AG10803 (cell line): ENCODE measurements at regions not wholly inside any gene's neighbourhood (a gene's known extent, or its start where the extent isn't known, plus 50 kb on each side); places are given as distances from the start of the nearest gene placed in this dataset.

Experiments used
- DNase-seq: peaks from one replicate; pipeline ENCODE4 v3.0.0; 2010; ENCODE audit warnings: low read depth
- H3K4me3 ChIP-seq: 2 replicates; pipeline ENCODE4 v1.5.1; 2011; ENCODE audit warnings: mild to moderate bottlenecking, low read length, control low read depth
- CTCF ChIP-seq: conservative IDR thresholded peaks from 2 replicates; pipeline ENCODE4 v1.5.1; 2011; ENCODE audit warnings: mild to moderate bottlenecking, low read length, control low read depth, inconsistent platforms

GRCh38 chr5:133761632-133762031 lies 149.3 kb upstream of the FSTL4 start:
- TF ChIP-seq CTCF = no peak
- DNase-seq = no peak
- no peak overlapping the region for H3K4me3 ChIP-seq

GRCh38 chr5:133760532-133760931 lies 148.2 kb upstream of the FSTL4 start:
- no peak for DNase-seq
- H3K4me3 ChIP-seq = no peak overlapping the region
- TF ChIP-seq CTCF = no peak

- no peak for TF ChIP-seq CTCF
- H3K4me3 ChIP-seq = no peak overlapping the region
- DNase-seq = no peak
Observed at GRCh38 chr5:133758641-133759040, 146.3 kb upstream of the FSTL4 start.

- DNase-seq = no peak
- TF ChIP-seq CTCF = no peak
- H3K4me3 ChIP-seq = no peak overlapping the region
Observed at GRCh38 chr5:133757396-133757945, 145.1 kb upstream of the FSTL4 start.

- no peak for DNase-seq
- no peak for TF ChIP-seq CTCF
- H3K4me3 ChIP-seq = no peak overlapping the region
Observed at GRCh38 chr5:133756756-133757155, 144.4 kb upstream of the FSTL4 start.

- TF ChIP-seq CTCF = no peak
- H3K4me3 ChIP-seq = no peak overlapping the region
- no peak for DNase-seq
Observed at GRCh38 chr5:133756036-133756435, 143.7 kb upstream of the FSTL4 start.

- TF ChIP-seq CTCF = peak; percentile 68
- DNase-seq = peak; percentile 21
Observed at GRCh38 chr5:133754575-133755169, 142.3 kb upstream of the FSTL4 start.

More at GRCh38 chr5:133754575-133755169, 142.3 kb upstream of the FSTL4 start:
- no peak overlapping the region for H3K4me3 ChIP-seq
